HEK293 (cell line): ENCODE measurements at regions not wholly inside any gene's neighbourhood (a gene's known extent, or its start where the extent isn't known, plus 50 kb on each side); places are given as distances from the start of the nearest gene placed in this dataset.

Experiments
- KLF1 ChIP-seq: fragments of 450-650 bp; formaldehyde crosslinking; IDR thresholded peaks from 2 replicates; pipeline ENCODE4 v1.5.1; 2016; ENCODE audit warnings: missing biosample characterization, missing genetic modification characterization
- KLF16 ChIP-seq: fragments of 450-650 bp; formaldehyde crosslinking; IDR thresholded peaks from 2 replicates; pipeline ENCODE4 v1.5.1; 2017; ENCODE audit warnings: missing biosample characterization, missing genetic modification characterization
- MZF1 ChIP-seq: fragments of 450-650 bp; formaldehyde crosslinking; IDR thresholded peaks from 2 replicates; pipeline ENCODE4 v1.5.1; 2017; ENCODE audit warnings: missing biosample characterization, missing genetic modification characterization, borderline replicate concordance
- REST ChIP-seq: fragments of 450-650 bp; formaldehyde crosslinking; IDR thresholded peaks from 2 replicates; pipeline ENCODE4 v1.5.1; 2016; ENCODE audit warnings: missing biosample characterization, missing genetic modification characterization
- TCF7L2 ChIP-seq: IDR thresholded peaks from 2 replicates; pipeline ENCODE4 v1.6.1; 2011; ENCODE audit warnings: low read depth, mild to moderate bottlenecking, inconsistent platforms, low read length, moderate library complexity, borderline replicate concordance
- ZNF140 ChIP-seq: fragments of 450-650 bp; formaldehyde crosslinking; IDR thresholded peaks from 2 replicates; pipeline ENCODE4 v1.5.1; 2016; ENCODE audit warnings: missing biosample characterization, missing genetic modification characterization
- ZNF362 ChIP-seq: fragments of 450-650 bp; formaldehyde crosslinking; IDR thresholded peaks from 2 replicates; pipeline ENCODE4 v1.5.1; 2016; ENCODE audit warnings: missing biosample characterization, missing genetic modification characterization
- ZNF560 ChIP-seq: fragments of 450-650 bp; formaldehyde crosslinking; IDR thresholded peaks from 2 replicates; pipeline ENCODE4 v1.5.1; 2017; ENCODE audit warnings: missing biosample characterization, missing genetic modification characterization, borderline replicate concordance
- ZNF660 ChIP-seq: fragments of 450-650 bp; IDR thresholded peaks from 2 replicates; pipeline ENCODE4 v1.5.1; 2018; ENCODE audit warnings: missing biosample characterization, mild to moderate bottlenecking, missing genetic modification characterization
- ZNF701 ChIP-seq: fragments of 450-650 bp; formaldehyde crosslinking; IDR thresholded peaks from 2 replicates; pipeline ENCODE4 v1.5.1; 2016; ENCODE audit warnings: missing biosample characterization, missing genetic modification characterization
- TF ChIP-seq, protein P1 (sequence below): fragments of 450-650 bp; formaldehyde crosslinking; IDR thresholded peaks from 2 replicates; pipeline ENCODE4 v1.5.1; 2016; ENCODE audit warnings: missing biosample characterization, missing genetic modification characterization
- TF ChIP-seq, protein P2 (sequence below): fragments of 450-650 bp; formaldehyde crosslinking; IDR thresholded peaks from 2 replicates; pipeline ENCODE4 v1.5.1; 2016; ENCODE audit warnings: missing biosample characterization, missing genetic modification characterization

GRCh38 chr3:110178965-110179364, 841.6 kb upstream of the DPPA4 start:
- TF ChIP-seq KLF16 (tag by site-specific recombination) (no peak), MZF1 (no peak), ZNF701 (tag by site-specific recombination) (no peak), ZNF140 (tag by site-specific recombination) (no peak), KLF1 (no peak), ZNF560 (tag by site-specific recombination) (no peak), TCF7L2 (no peak), ZNF362 (tag by site-specific recombination) (no peak), REST (no peak), ZNF660 (tag by site-specific recombination) (no peak)
- TF ChIP-seq, protein P1, sequence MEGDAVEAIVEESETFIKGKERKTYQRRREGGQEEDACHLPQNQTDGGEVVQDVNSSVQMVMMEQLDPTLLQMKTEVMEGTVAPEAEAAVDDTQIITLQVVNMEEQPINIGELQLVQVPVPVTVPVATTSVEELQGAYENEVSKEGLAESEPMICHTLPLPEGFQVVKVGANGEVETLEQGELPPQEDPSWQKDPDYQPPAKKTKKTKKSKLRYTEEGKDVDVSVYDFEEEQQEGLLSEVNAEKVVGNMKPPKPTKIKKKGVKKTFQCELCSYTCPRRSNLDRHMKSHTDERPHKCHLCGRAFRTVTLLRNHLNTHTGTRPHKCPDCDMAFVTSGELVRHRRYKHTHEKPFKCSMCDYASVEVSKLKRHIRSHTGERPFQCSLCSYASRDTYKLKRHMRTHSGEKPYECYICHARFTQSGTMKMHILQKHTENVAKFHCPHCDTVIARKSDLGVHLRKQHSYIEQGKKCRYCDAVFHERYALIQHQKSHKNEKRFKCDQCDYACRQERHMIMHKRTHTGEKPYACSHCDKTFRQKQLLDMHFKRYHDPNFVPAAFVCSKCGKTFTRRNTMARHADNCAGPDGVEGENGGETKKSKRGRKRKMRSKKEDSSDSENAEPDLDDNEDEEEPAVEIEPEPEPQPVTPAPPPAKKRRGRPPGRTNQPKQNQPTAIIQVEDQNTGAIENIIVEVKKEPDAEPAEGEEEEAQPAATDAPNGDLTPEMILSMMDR (tag by site-specific recombination): no peak
- TF ChIP-seq, protein P2, sequence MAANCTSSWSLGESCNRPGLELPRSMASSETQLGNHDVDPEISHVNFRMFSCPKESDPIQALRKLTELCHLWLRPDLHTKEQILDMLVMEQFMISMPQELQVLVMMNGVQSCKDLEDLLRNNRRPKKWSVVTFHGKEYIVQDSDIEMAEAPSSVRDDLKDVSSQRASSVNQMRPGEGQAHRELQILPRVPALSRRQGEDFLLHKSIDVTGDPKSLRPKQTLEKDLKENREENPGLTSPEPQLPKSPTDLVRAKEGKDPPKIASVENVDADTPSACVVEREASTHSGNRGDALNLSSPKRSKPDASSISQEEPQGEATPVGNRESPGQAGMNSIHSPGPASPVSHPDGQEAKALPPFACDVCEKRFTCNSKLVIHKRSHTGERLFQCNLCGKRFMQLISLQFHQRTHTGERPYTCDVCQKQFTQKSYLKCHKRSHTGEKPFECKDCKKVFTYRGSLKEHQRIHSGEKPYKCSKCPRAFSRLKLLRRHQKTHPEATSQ (tag by site-specific recombination): no peak
